ENCODE measurements at regions not wholly inside any gene's neighbourhood (a gene's known extent, or its start where the extent isn't known, plus 50 kb on each side); places are given as distances from the start of the nearest gene placed in this dataset.

GRCh38 chr4:59180161-59180560 lies 2020.0 kb upstream of the ADGRL3 start:
- TF ChIP-seq CTCF (IDR thresholded peaks at IDR 0.05) (no peak), POLR2A (IDR thresholded peaks at IDR 0.05) (no peak)
